GM12878 (cell line): ENCODE measurements at regions not wholly inside any gene's neighbourhood (a gene's known extent, or its start where the extent isn't known, plus 50 kb on each side); places are given as distances from the start of the nearest gene placed in this dataset.

Experiments
- BRCA1 ChIP-seq: IDR thresholded peaks from 2 replicates; pipeline ENCODE4 v1.6.1; 2011; ENCODE audit warnings: low read depth, low read length, improper control_type of control experiment
- CTCF ChIP-seq, 3 experiments: IDR thresholded peaks in 2 of 3; conservative IDR thresholded peaks in 1 of 3; 2 replicates each; pipeline ENCODE4 v1.5.1; 2011; ENCODE audit warnings: low read depth in 3 of 3, low read length in 3 of 3, mild to moderate bottlenecking in 3 of 3, control low read depth in 2 of 3, moderate library complexity in 2 of 3, inconsistent platforms in 1 of 3, mixed read lengths in 1 of 3; ENCODE audit not compliant: control insufficient read depth in 2 of 3, insufficient read depth in 1 of 3; ENCODE audit errors: extremely low read depth in 1 of 3
- GATAD2B ChIP-seq: fragments of 450-650 bp; conservative IDR thresholded peaks from 2 replicates; pipeline ENCODE4 v1.6.1; 2017; ENCODE audit warnings: low read depth, mild to moderate bottlenecking, moderate library complexity
- REST ChIP-seq: IDR thresholded peaks from 2 replicates; pipeline ENCODE4 v1.6.1; 2012; ENCODE audit warnings: mild to moderate bottlenecking, low read depth, low read length

GRCh38 chr17:77449373-77449907, 308.7 kb downstream of the SEC14L1 start:
- TF ChIP-seq CTCF (IDR thresholded peaks at IDR 0.05 in 2 of 3, conservative IDR thresholded peaks at IDR 0.05 in 1 of 3; ENCODE audit: control insufficient read depth in 2 of 3, extremely low read depth in 1 of 3, insufficient read depth in 1 of 3, low read depth in 3 of 3, low read length in 3 of 3): no peak
- no peak for TF ChIP-seq BRCA1
- TF ChIP-seq GATAD2B: no peak
- no peak for TF ChIP-seq REST
